DND-41 (cell line): ENCODE measurements at regions not wholly inside any gene's neighbourhood (a gene's known extent, or its start where the extent isn't known, plus 50 kb on each side); places are given as distances from the start of the nearest gene placed in this dataset.

Experiments used
- EZH2 ChIP-seq: IDR thresholded peaks from 3 replicates; pipeline ENCODE4 v1.6.1; 2012; ENCODE audit warnings: borderline replicate concordance, low read depth, mild to moderate bottlenecking, moderate library complexity, low read length, inconsistent platforms; ENCODE audit not compliant: severe bottlenecking
- TF ChIP-seq, protein P1 (sequence below): IDR thresholded peaks from 2 replicates; pipeline ENCODE4 v1.5.1; 2012; ENCODE audit warnings: borderline replicate concordance, low read length, moderate library complexity, mild to moderate bottlenecking; ENCODE audit not compliant: poor library complexity, severe bottlenecking; ENCODE audit errors: extremely low read depth

DNA sequence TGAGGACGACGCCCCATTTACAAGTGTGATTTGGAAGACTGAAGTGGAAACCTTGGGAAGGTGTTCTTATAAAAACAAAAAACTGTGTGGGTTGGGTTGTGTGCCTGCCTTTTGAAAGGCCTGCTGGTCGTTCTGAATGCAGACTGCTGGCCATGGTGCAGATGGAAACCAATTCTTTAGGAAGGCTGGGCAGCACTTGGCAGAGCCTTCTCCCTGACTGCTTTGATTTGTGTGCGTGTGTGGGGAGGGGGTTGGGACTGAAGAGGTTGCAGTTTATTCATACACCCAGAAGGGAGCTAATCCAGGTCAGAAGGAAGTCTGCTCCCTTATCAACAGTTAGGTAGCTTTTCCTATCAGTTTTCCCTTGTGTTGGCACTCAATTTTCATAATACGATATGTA is 288.7 kb downstream of the SOX2 start:
- TF ChIP-seq, protein P1, sequence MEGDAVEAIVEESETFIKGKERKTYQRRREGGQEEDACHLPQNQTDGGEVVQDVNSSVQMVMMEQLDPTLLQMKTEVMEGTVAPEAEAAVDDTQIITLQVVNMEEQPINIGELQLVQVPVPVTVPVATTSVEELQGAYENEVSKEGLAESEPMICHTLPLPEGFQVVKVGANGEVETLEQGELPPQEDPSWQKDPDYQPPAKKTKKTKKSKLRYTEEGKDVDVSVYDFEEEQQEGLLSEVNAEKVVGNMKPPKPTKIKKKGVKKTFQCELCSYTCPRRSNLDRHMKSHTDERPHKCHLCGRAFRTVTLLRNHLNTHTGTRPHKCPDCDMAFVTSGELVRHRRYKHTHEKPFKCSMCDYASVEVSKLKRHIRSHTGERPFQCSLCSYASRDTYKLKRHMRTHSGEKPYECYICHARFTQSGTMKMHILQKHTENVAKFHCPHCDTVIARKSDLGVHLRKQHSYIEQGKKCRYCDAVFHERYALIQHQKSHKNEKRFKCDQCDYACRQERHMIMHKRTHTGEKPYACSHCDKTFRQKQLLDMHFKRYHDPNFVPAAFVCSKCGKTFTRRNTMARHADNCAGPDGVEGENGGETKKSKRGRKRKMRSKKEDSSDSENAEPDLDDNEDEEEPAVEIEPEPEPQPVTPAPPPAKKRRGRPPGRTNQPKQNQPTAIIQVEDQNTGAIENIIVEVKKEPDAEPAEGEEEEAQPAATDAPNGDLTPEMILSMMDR: no peak
- TF ChIP-seq EZH2: no peak
